SK-N-SH (cell line): ENCODE measurements at regions not wholly inside any gene's neighbourhood (a gene's known extent, or its start where the extent isn't known, plus 50 kb on each side); places are given as distances from the start of the nearest gene placed in this dataset.

ENCODE experiments used
- CTCF ChIA-PET: fragments of 300-600, 350-600 bp; formaldehyde crosslinking; extraction: SDS; loops from one replicate; lab custom pipeline; 2021; lab: Yijun Ruan, JAX
- POLR2A ChIA-PET: fragments of 350-600 bp; sonication (Branson Sonifier 250); formaldehyde crosslinking; extraction: SDS; loops from one replicate; lab custom pipeline; 2020; ENCODE audit warnings: antibody characterized with exemption, inconsistent platforms; lab: Yijun Ruan, JAX
- DNase-seq: peaks from one replicate; pipeline ENCODE4 v3.0.0; 2012
- H2AFZ ChIP-seq: fragments of 200-600 bp; sonication (generic); 2 replicates; pipeline ENCODE4 v1.8.1; 2016; ENCODE audit warnings: antibody characterized with exemption, mild to moderate bottlenecking, low read depth
- H3F3A ChIP-seq: fragments of 200-600 bp; sonication (generic); replicated peaks from 2 replicates; pipeline ENCODE3; 2016; ENCODE audit warnings: antibody characterized with exemption, mild to moderate bottlenecking; ENCODE audit not compliant: insufficient read depth
- H3K27ac ChIP-seq, 2 experiments: fragments of 200-500 bp in 1 of 2; fragments of 200-600 bp in 1 of 2; sonication (Bioruptor generic) in 1 of 2; sonication (generic), shearing (Covaris generic) in 1 of 2; 2 replicates each; pipeline versions ENCODE4 v1.5.1 to v1.6.1; 2014 to 2016; ENCODE audit warnings: low read depth in 2 of 2, inconsistent platforms in 1 of 2, low read length in 1 of 2, mild to moderate bottlenecking in 1 of 2, mixed read lengths in 1 of 2
- H3K27me3 ChIP-seq: fragments of 200-600 bp; sonication (generic), shearing (Covaris generic); 2 replicates; pipeline ENCODE4 v1.6.1; 2016; ENCODE audit warnings: mixed run types; ENCODE audit not compliant: insufficient read depth
- H3K36me3 ChIP-seq, 2 experiments: fragments of 200-500 bp in 1 of 2; fragments of 200-600 bp in 1 of 2; sonication (Bioruptor generic) in 1 of 2; sonication (generic) in 1 of 2; replicated peaks in 1 of 2; 2 replicates each; pipeline versions ENCODE3 to v1.5.1; 2014 to 2016; ENCODE audit warnings: low read length in 1 of 2, mild to moderate bottlenecking in 1 of 2; ENCODE audit not compliant: insufficient read depth in 2 of 2, control insufficient read depth in 1 of 2
- H3K4me1 ChIP-seq, 2 experiments: fragments of 200-500 bp in 1 of 2; fragments of 200-600 bp in 1 of 2; sonication (Bioruptor generic) in 1 of 2; sonication (generic), shearing (Covaris generic) in 1 of 2; 2 replicates each; pipeline versions ENCODE4 v1.5.1 to v1.6.1; 2014 to 2016; ENCODE audit warnings: low read depth in 1 of 2, low read length in 1 of 2, mixed run types in 1 of 2; ENCODE audit not compliant: insufficient read depth in 2 of 2, control insufficient read depth in 1 of 2
- H3K4me2 ChIP-seq: fragments of 200-600 bp; sonication (generic), shearing (Covaris generic); 2 replicates; pipeline ENCODE4 v1.6.1; 2017; ENCODE audit warnings: mixed run types
- H3K4me3 ChIP-seq, 2 experiments: fragments of 200-500 bp in 1 of 2; fragments of 200-600 bp in 1 of 2; sonication (Bioruptor generic) in 1 of 2; sonication (generic), shearing (Covaris generic) in 1 of 2; 2 replicates each; pipeline versions ENCODE4 v1.5.1 to v1.8.1; 2014 to 2016; ENCODE audit warnings: low read depth in 2 of 2, inconsistent platforms in 1 of 2, low read length in 1 of 2, mild to moderate bottlenecking in 1 of 2, mixed read lengths in 1 of 2, moderate library complexity in 1 of 2
- H3K79me2 ChIP-seq: fragments of 200-600 bp; sonication (generic); 2 replicates; pipeline ENCODE4 v1.8.1; 2017; ENCODE audit warnings: mild to moderate bottlenecking; ENCODE audit not compliant: insufficient read depth
- H3K9ac ChIP-seq: fragments of 200-600 bp; sonication (generic); 2 replicates; pipeline ENCODE4 v1.6.1; 2017; ENCODE audit warnings: mixed run types
- H3K9me2 ChIP-seq: fragments of 200-600 bp; sonication (generic); 2 replicates; pipeline ENCODE4 v1.6.1; 2017; ENCODE audit warnings: mixed run types
- H3K9me3 ChIP-seq: fragments of 200-600 bp; sonication (generic); 2 replicates; pipeline ENCODE4 v1.6.1; 2017; ENCODE audit warnings: mixed run types, mild to moderate bottlenecking, moderate library complexity
- H4K20me1 ChIP-seq: fragments of 200-600 bp; sonication (generic); 2 replicates; pipeline ENCODE4 v1.6.1; 2017; ENCODE audit warnings: mild to moderate bottlenecking, mixed run types; ENCODE audit not compliant: insufficient read depth
- ELF1 ChIP-seq: IDR thresholded peaks from 2 replicates; pipeline ENCODE4 v1.4.0; 2012
- FOSL2 ChIP-seq: IDR thresholded peaks from 2 replicates; pipeline ENCODE4 v1.4.0; 2012; ENCODE audit warnings: low read depth, mild to moderate bottlenecking, moderate library complexity, borderline replicate concordance
- FOXM1 ChIP-seq: IDR thresholded peaks from 2 replicates; pipeline ENCODE4 v1.4.0; 2012; ENCODE audit warnings: low read depth, mild to moderate bottlenecking
- GABPA ChIP-seq: IDR thresholded peaks from 2 replicates; pipeline ENCODE4 v1.4.0; 2012; ENCODE audit warnings: low read depth, mild to moderate bottlenecking
- GATA2 ChIP-seq: sonication (generic); formaldehyde crosslinking; IDR thresholded peaks from 2 replicates; pipeline ENCODE4 v1.5.0; 2020; ENCODE audit warnings: mild to moderate bottlenecking, missing genetic modification reagents
- MAX ChIP-seq: IDR thresholded peaks from 2 replicates; pipeline ENCODE4 v1.4.0; 2012; ENCODE audit warnings: low read depth
- MEF2A ChIP-seq: IDR thresholded peaks from 2 replicates; pipeline ENCODE4 v1.4.0; 2012; ENCODE audit warnings: low read depth, borderline replicate concordance
- NFIC ChIP-seq: IDR thresholded peaks from 2 replicates; pipeline ENCODE4 v1.4.0; 2012; ENCODE audit warnings: borderline replicate concordance
- NRF1 ChIP-seq: IDR thresholded peaks from 2 replicates; pipeline ENCODE4 v1.6.1; 2012; ENCODE audit warnings: low read depth, mild to moderate bottlenecking, low read length
- PBX3 ChIP-seq: IDR thresholded peaks from 2 replicates; pipeline ENCODE4; 2012
- RCOR1 ChIP-seq: fragments of 150-350 bp; IDR thresholded peaks from 2 replicates; pipeline ENCODE4 v1.6.1; 2017; ENCODE audit warnings: antibody characterized with exemption, low read length
- RFX5 ChIP-seq: IDR thresholded peaks from 2 replicates; pipeline ENCODE4 v1.6.1; 2012; ENCODE audit warnings: mild to moderate bottlenecking, improper control_type of control experiment, low read length
- RXRA ChIP-seq: IDR thresholded peaks from 2 replicates; pipeline ENCODE4 v1.4.0; 2012; ENCODE audit warnings: low read depth, mild to moderate bottlenecking, borderline replicate concordance
- SMC3 ChIP-seq: IDR thresholded peaks from 2 replicates; pipeline ENCODE4 v1.6.1; 2012; ENCODE audit warnings: low read depth, low read length, improper control_type of control experiment
- TAF1 ChIP-seq: IDR thresholded peaks from 2 replicates; pipeline ENCODE4 v1.6.1; 2012; ENCODE audit warnings: low read depth, mild to moderate bottlenecking, low read length, moderate library complexity, borderline replicate concordance
- TCF12 ChIP-seq: IDR thresholded peaks from 2 replicates; pipeline ENCODE4 v1.4.0; 2012
- USF1 ChIP-seq: IDR thresholded peaks from 2 replicates; pipeline ENCODE4 v1.4.0; 2012; ENCODE audit warnings: low read depth, borderline replicate concordance
- USF2 ChIP-seq: fragments of 150-350 bp; IDR thresholded peaks from 2 replicates; pipeline ENCODE4 v1.6.1; 2017; ENCODE audit warnings: antibody characterized with exemption, low read length, low read depth, borderline replicate concordance
- WGBS: methylation state at CpG from one replicate; pipeline ENCODE4 v1.1.6; 2017; ENCODE audit warnings: low lambda C conversion rate; 5-methylcytosine and 5-hydroxymethylcytosine counted together

GRCh38 chr18:56511996-56512395 is 126.4 kb downstream of the TXNL1 start:
- ChIA-PET CTCF (no interaction called here), POLR2A (no interaction called here)
- 50% methylated on average over 1 of the region's 1 CpG for WGBS
- no peak overlapping the region for H3K9ac ChIP-seq
- TF ChIP-seq MEF2A: no peak
- TF ChIP-seq USF2: no peak
- TF ChIP-seq FOXM1: no peak
- no peak for TF ChIP-seq USF1
- no peak for TF ChIP-seq GATA2
- no peak for TF ChIP-seq ELF1
- TF ChIP-seq MAX: no peak
- no peaks in the 10 kb centered on the region for H3K9me2 ChIP-seq
- no peaks in the 10 kb centered on the region for H3F3A ChIP-seq
- H4K20me1 ChIP-seq: no peaks in the 10 kb centered on the region
- H3K27ac ChIP-seq: no peak overlapping the region
- H3K27me3 ChIP-seq: no peaks in the 10 kb centered on the region
- H2AFZ ChIP-seq: no peak overlapping the region
- no peak overlapping the region for H3K4me2 ChIP-seq
- DNase-seq: no peak
- H3K9me3 ChIP-seq: no peaks in the 10 kb centered on the region
- H3K36me3 ChIP-seq: no peaks in the 10 kb centered on the region
- no peak overlapping the region for H3K4me3 ChIP-seq
- no peaks in the 10 kb centered on the region for H3K4me1 ChIP-seq
- no peaks in the 10 kb centered on the region for H3K79me2 ChIP-seq

- no peaks in the 10 kb centered on the region for H3K79me2 ChIP-seq
- H3K4me3 ChIP-seq: no peak overlapping the region
- H2AFZ ChIP-seq: no peak overlapping the region
- no peak overlapping the region for H3K27ac ChIP-seq
- no peaks in the 10 kb centered on the region for H3F3A ChIP-seq
- POLR2A ChIA-PET: no interaction called here
- no peak for DNase-seq
- H3K27me3 ChIP-seq: no peaks in the 10 kb centered on the region
- no peak overlapping the region for H3K9ac ChIP-seq
- no peaks in the 10 kb centered on the region for H3K9me3 ChIP-seq
- H3K36me3 ChIP-seq: no peaks in the 10 kb centered on the region
- CTCF ChIA-PET: interaction anchor here (0.6 to 1.3 kb wide), 2 partner anchors 15 to 19 kb away, joined by 3 read pairs; no protein-coding TSS in a partner anchor
- H3K4me1 ChIP-seq: no peaks in the 10 kb centered on the region
- H4K20me1 ChIP-seq: no peaks in the 10 kb centered on the region
- no peaks in the 10 kb centered on the region for H3K9me2 ChIP-seq
- TF ChIP-seq GATA2 (no peak), PBX3 (no peak), TCF12 (no peak), NRF1 (no peak), RXRA (no peak), NFIC (no peak), MEF2A (no peak), FOSL2 (no peak), GABPA (no peak), RFX5 (no peak), USF1 (no peak), MAX (no peak), RCOR1 (no peak), SMC3 (no peak), USF2 (no peak), TAF1 (no peak)
- no peak overlapping the region for H3K4me2 ChIP-seq
Measured at GRCh38 chr18:56510108-56510507, 128.3 kb downstream of the TXNL1 start.
